ENCODE measurements at regions not wholly inside any gene's neighbourhood (a gene's known extent, or its start where the extent isn't known, plus 50 kb on each side); places are given as distances from the start of the nearest gene placed in this dataset.
"Not testable (repeated sequence)": the region's sequence is repeated elsewhere in the genome, so short reads cannot be mapped to it uniquely, and the experiment has no call there.

GRCh38 chr16:29306201-29306600 lies 100.3 kb downstream of the NPIPB11 start:
- H3K27me3 ChIP-seq = no peaks in the 10 kb centered on the region
- no peaks in the 10 kb centered on the region for H3K4me1 ChIP-seq
- no peak overlapping the region for H3K27ac ChIP-seq
- no peak for DNase-seq
- no peaks in the 10 kb centered on the region for H3K9me3 ChIP-seq
- TF ChIP-seq CTCF (IDR thresholded peaks at IDR 0.05) = no peak
- TF ChIP-seq POLR2A (IDR thresholded peaks at IDR 0.05) = no peak
- no peaks in the 10 kb centered on the region for H3K36me3 ChIP-seq
- no peak overlapping the region for H3K4me3 ChIP-seq

- not testable (repeated sequence) for DNase-seq, H3K36me3 ChIP-seq, H3K9me3 ChIP-seq, H3K4me1 ChIP-seq, H3K27ac ChIP-seq, H3K4me3 ChIP-seq, H3K27me3 ChIP-seq
Measured at GRCh38 chr16:29305018-29305417, 101.5 kb downstream of the NPIPB11 start.

GRCh38 chr16:29304251-29304650 lies 102.3 kb downstream of the NPIPB11 start:
- H3K27me3 ChIP-seq = no peaks in the 10 kb centered on the region
- H3K36me3 ChIP-seq = no peaks in the 10 kb centered on the region
- H3K9me3 ChIP-seq = no peaks in the 10 kb centered on the region
- TF ChIP-seq POLR2A (IDR thresholded peaks at IDR 0.05) (no peak), CTCF (IDR thresholded peaks at IDR 0.05) (no peak)
- H3K27ac ChIP-seq = no peak overlapping the region
- H3K4me3 ChIP-seq = no peak overlapping the region
- H3K4me1 ChIP-seq = no peaks in the 10 kb centered on the region
- no peak for DNase-seq

GRCh38 chr16:29303520-29303919 lies 103.0 kb downstream of the NPIPB11 start:
- no peaks in the 10 kb centered on the region for H3K27me3 ChIP-seq
- no peak overlapping the region for H3K4me3 ChIP-seq
- H3K27ac ChIP-seq = no peak overlapping the region
- DNase-seq = no peak
- H3K9me3 ChIP-seq = no peaks in the 10 kb centered on the region
- no peaks in the 10 kb centered on the region for H3K36me3 ChIP-seq
- no peak for TF ChIP-seq POLR2A (IDR thresholded peaks at IDR 0.05)
- no peak for TF ChIP-seq CTCF (IDR thresholded peaks at IDR 0.05)
- H3K4me1 ChIP-seq = no peaks in the 10 kb centered on the region

- Histone ChIP-seq H3K36me3 (no peaks in the 10 kb centered on the region), H3K27me3 (no peaks in the 10 kb centered on the region), H3K27ac (no peak overlapping the region), H3K4me3 (no peak overlapping the region), H3K9me3 (no peaks in the 10 kb centered on the region), H3K4me1 (no peaks in the 10 kb centered on the region)
- no peak for DNase-seq
- no peak for TF ChIP-seq POLR2A (IDR thresholded peaks at IDR 0.05)
- TF ChIP-seq CTCF (IDR thresholded peaks at IDR 0.05) = no peak
Measured at GRCh38 chr16:29302976-29303375, 103.5 kb downstream of the NPIPB11 start.

- not testable (repeated sequence) for H3K9me3 ChIP-seq, H3K4me3 ChIP-seq, H3K36me3 ChIP-seq, H3K27ac ChIP-seq, H3K27me3 ChIP-seq, H3K4me1 ChIP-seq
- peak in 1 of 3 donors; percentile 26 for DNase-seq
Measured at GRCh38 chr16:29302433-29302832, 104.1 kb downstream of the NPIPB11 start.

GRCh38 chr16:29301662-29302285 lies 104.7 kb downstream of the NPIPB11 start:
- not testable (repeated sequence) for H3K27ac ChIP-seq, H3K4me1 ChIP-seq, H3K9me3 ChIP-seq, H3K4me3 ChIP-seq, H3K27me3 ChIP-seq, H3K36me3 ChIP-seq
- peak in 1 of 3 donors; percentile 20 for DNase-seq

- not testable (repeated sequence) for H3K36me3 ChIP-seq, H3K9me3 ChIP-seq, H3K4me1 ChIP-seq, H3K27me3 ChIP-seq, H3K27ac ChIP-seq, H3K4me3 ChIP-seq
- peak in 1 of 3 donors; percentile 22 for DNase-seq
Measured at GRCh38 chr16:29300541-29301535, 105.7 kb downstream of the NPIPB11 start.

GRCh38 chr16:29300030-29300491 lies 106.5 kb downstream of the NPIPB11 start:
- H3K9me3 ChIP-seq, H3K4me3 ChIP-seq, H3K27ac ChIP-seq, H3K36me3 ChIP-seq, H3K4me1 ChIP-seq, H3K27me3 ChIP-seq: not testable (repeated sequence)
- DNase-seq = peak in 1 of 3 donors; percentile 51

GRCh38 chr16:29298997-29299396 lies 107.5 kb downstream of the NPIPB11 start:
- H3K36me3 ChIP-seq, H3K4me3 ChIP-seq, H3K27me3 ChIP-seq, H3K4me1 ChIP-seq, H3K27ac ChIP-seq, H3K9me3 ChIP-seq: not testable (repeated sequence)
- DNase-seq = peak in 1 of 3 donors; percentile 14
